VCaP (cell line): ENCODE measurements at regions not wholly inside any gene's neighbourhood (a gene's known extent, or its start where the extent isn't known, plus 50 kb on each side); places are given as distances from the start of the nearest gene placed in this dataset.

Experiments used
- H3K27ac ChIP-seq: fragments of 450-650 bp; 2 replicates; pipeline ENCODE4 v1.5.1; 2017
- CTCF ChIP-seq: fragments of 450-650 bp; conservative IDR thresholded peaks from 2 replicates; pipeline ENCODE4 v1.5.1; 2017; ENCODE audit warnings: mild to moderate bottlenecking, moderate library complexity

- no peak overlapping the region for H3K27ac ChIP-seq
- TF ChIP-seq CTCF, result no peak
These were observed 289.5 kb upstream of the CITED2 start for GRCh38 chr6:139663996-139664395.

- TF ChIP-seq CTCF, result no peak
- H3K27ac ChIP-seq, result no peak overlapping the region
These were observed 285.3 kb upstream of the CITED2 start for GRCh38 chr6:139659711-139660110.

DNA sequence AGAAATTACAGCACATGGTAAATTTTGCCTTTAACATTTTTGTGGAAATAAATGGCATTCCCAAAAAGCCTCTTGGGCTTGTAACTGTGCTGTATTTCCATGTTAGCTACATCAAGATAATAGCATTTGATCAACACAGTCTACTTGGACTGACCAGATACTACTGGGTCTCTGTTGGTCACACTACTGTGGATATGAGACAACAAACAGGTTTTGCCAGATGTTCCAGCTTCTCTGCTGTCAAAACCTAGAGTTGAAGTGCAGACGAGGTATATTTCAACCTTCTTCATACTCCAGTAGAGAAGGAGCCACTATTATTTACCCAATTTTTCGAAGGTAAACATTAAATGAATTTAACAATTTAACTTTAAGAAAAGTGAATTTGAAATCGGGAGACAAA lies 284.7 kb upstream of the CITED2 start:
- TF ChIP-seq CTCF, result no peak
- H3K27ac ChIP-seq, result no peak overlapping the region

GRCh38 chr6:139657119-139657518 lies 282.7 kb upstream of the CITED2 start:
- H3K27ac ChIP-seq, result no peak overlapping the region
- no peak for TF ChIP-seq CTCF

GRCh38 chr6:139655783-139656705 lies 281.6 kb upstream of the CITED2 start:
- no peak overlapping the region for H3K27ac ChIP-seq
- no peak for TF ChIP-seq CTCF

GRCh38 chr6:139654888-139655782 lies 280.7 kb upstream of the CITED2 start:
- TF ChIP-seq CTCF, result no peak
- H3K27ac ChIP-seq, result no peak overlapping the region

DNA sequence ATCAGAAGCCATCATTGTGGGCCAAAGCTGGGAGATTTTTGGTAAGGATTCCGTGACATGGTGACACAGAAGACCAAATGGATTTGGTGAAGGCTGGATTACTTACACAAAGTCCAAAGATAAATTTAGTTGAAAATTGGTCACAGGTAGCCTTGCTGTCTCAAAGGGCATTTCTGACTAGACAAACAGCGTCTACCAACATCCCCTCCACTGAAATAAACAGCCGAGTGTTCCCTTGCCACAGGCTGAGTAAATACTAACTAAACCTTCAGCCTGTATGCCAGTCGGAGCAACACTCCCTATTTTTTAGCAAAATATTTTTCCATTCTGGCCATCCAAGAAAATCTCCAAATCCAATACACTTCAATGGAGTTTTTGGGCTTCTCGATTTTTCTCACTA lies 279.9 kb upstream of the CITED2 start:
- H3K27ac ChIP-seq, result no peak overlapping the region
- TF ChIP-seq CTCF, result no peak
